SU-DHL-6 (cell line): ENCODE measurements at regions not wholly inside any gene's neighbourhood (a gene's known extent, or its start where the extent isn't known, plus 50 kb on each side); places are given as distances from the start of the nearest gene placed in this dataset.

Source experiments
- H2AFZ ChIP-seq: fragments of 200-600 bp; sonication (generic); 2 replicates; pipeline ENCODE4 v1.6.1; 2014; ENCODE audit warnings: low read depth, mild to moderate bottlenecking, moderate library complexity, mixed read lengths, antibody characterized with exemption, low read length; ENCODE audit not compliant: severe bottlenecking
- H3F3A ChIP-seq: fragments of 200-600 bp; shearing (Covaris generic); 2 replicates; pipeline ENCODE4 v1.6.0; 2016; ENCODE audit warnings: antibody characterized with exemption, mild to moderate bottlenecking; ENCODE audit not compliant: insufficient read depth
- H3K27ac ChIP-seq: fragments of 200-600 bp; sonication (generic); 2 replicates; pipeline ENCODE4 v1.5.1; 2016; ENCODE audit warnings: low read depth, mild to moderate bottlenecking, low read length, moderate library complexity, mixed read lengths
- H3K27me3 ChIP-seq: fragments of 200-600 bp; sonication (generic), shearing (Covaris generic); 2 replicates; pipeline ENCODE4 v1.6.0; 2014; ENCODE audit warnings: mild to moderate bottlenecking, low read length
- H3K36me3 ChIP-seq: fragments of 200-600 bp; sonication (generic); 2 replicates; pipeline ENCODE4 v1.6.1; 2014; ENCODE audit warnings: mild to moderate bottlenecking, low read length, mixed read lengths
- H3K4me2 ChIP-seq: fragments of 300-600, 200-600 bp; shearing (Covaris generic), sonication (generic); 2 replicates; pipeline ENCODE4 v1.6.0; 2014; ENCODE audit warnings: low read length, low read depth, mild to moderate bottlenecking; ENCODE audit not compliant: poor library complexity, severe bottlenecking
- H3K4me3 ChIP-seq: fragments of 200-600 bp; sonication (generic); 2 replicates; pipeline ENCODE4 v1.5.1; 2014; ENCODE audit warnings: antibody characterized with exemption, low read length, mild to moderate bottlenecking, mixed read lengths; ENCODE audit not compliant: insufficient read depth, poor library complexity, severe bottlenecking
- H3K79me2 ChIP-seq: fragments of 200-600 bp; sonication (generic); 2 replicates; pipeline ENCODE4 v1.6.1; 2014; ENCODE audit warnings: mild to moderate bottlenecking, low read length, moderate library complexity; ENCODE audit not compliant: insufficient read depth
- H3K9ac ChIP-seq: fragments of 200-600 bp; sonication (generic); 2 replicates; pipeline ENCODE4 v1.7.0; 2014; ENCODE audit warnings: mild to moderate bottlenecking, low read length
- H3K9me2 ChIP-seq: fragments of 200-600 bp; sonication (generic); replicated peaks from 2 replicates; pipeline ENCODE4 v1.6.1; 2014; ENCODE audit warnings: low read length; ENCODE audit not compliant: insufficient read depth
- H3K9me3 ChIP-seq: fragments of 200-600 bp; sonication (generic); 2 replicates; pipeline ENCODE4 v1.6.1; 2014; ENCODE audit warnings: low read length, mixed read lengths; ENCODE audit not compliant: insufficient read depth
- H4K20me1 ChIP-seq: fragments of 200-600 bp; sonication (generic); 2 replicates; pipeline ENCODE4 v1.6.1; 2014; ENCODE audit warnings: low read depth, mild to moderate bottlenecking, antibody characterized with exemption, low read length, moderate library complexity, mixed read lengths
- CTCF ChIP-seq: fragments of 200-600 bp; sonication (generic); IDR thresholded peaks from one replicate; pipeline ENCODE4 v1.5.1; 2017; ENCODE audit warnings: antibody characterized with exemption, mild to moderate bottlenecking, low read length, moderate library complexity; ENCODE audit not compliant: insufficient read depth, poor library complexity, severe bottlenecking
- EZH2phosphoT487 ChIP-seq: fragments of 200-600 bp; sonication (generic), shearing (Covaris generic); conservative IDR thresholded peaks from 2 replicates; pipeline ENCODE4 v1.6.1; 2018; ENCODE audit warnings: mild to moderate bottlenecking, antibody characterized with exemption, low read length, moderate library complexity, mixed read lengths

- Histone ChIP-seq H3K36me3 (no peaks in the 10 kb centered on the region), H3K79me2 (no peaks in the 10 kb centered on the region), H3K4me2 (no peak overlapping the region), H3K9me2 (no peaks in the 10 kb centered on the region), H3K9ac (no peak overlapping the region), H4K20me1 (no peaks in the 10 kb centered on the region), H3F3A (no peaks in the 10 kb centered on the region), H2AFZ (no peak overlapping the region), H3K9me3 (no peaks in the 10 kb centered on the region), H3K27ac (no peak overlapping the region), H3K4me3 (no peak overlapping the region), H3K27me3 (no peaks in the 10 kb centered on the region)
- TF ChIP-seq EZH2phosphoT487 (no peak), CTCF (no peak)
These were observed 250.7 kb upstream of the NOX3 start for GRCh38 chr6:155706341-155706740.

GRCh38 chr6:155701342-155701741 is 245.7 kb upstream of the NOX3 start:
- Histone ChIP-seq H3K79me2 (no peaks in the 10 kb centered on the region), H2AFZ (no peak overlapping the region), H3K27ac (no peak overlapping the region), H3K4me3 (no peak overlapping the region), H3K27me3 (no peaks in the 10 kb centered on the region), H3K36me3 (no peaks in the 10 kb centered on the region), H3K9ac (no peak overlapping the region), H3K9me2 (no peaks in the 10 kb centered on the region), H3K9me3 (no peaks in the 10 kb centered on the region), H3F3A (no peaks in the 10 kb centered on the region), H4K20me1 (no peaks in the 10 kb centered on the region), H3K4me2 (no peak overlapping the region)
- TF ChIP-seq EZH2phosphoT487 = no peak
- no peak for TF ChIP-seq CTCF

- Histone ChIP-seq H3K36me3 (no peaks in the 10 kb centered on the region), H3K4me3 (no peak overlapping the region), H3K9ac (no peak overlapping the region), H3K79me2 (no peaks in the 10 kb centered on the region), H4K20me1 (no peaks in the 10 kb centered on the region), H3F3A (no peaks in the 10 kb centered on the region), H3K9me2 (no peaks in the 10 kb centered on the region), H3K27me3 (no peaks in the 10 kb centered on the region), H3K9me3 (no peaks in the 10 kb centered on the region), H3K27ac (no peak overlapping the region), H3K4me2 (no peak overlapping the region), H2AFZ (no peak overlapping the region)
- TF ChIP-seq EZH2phosphoT487 (no peak), CTCF (no peak)
These were observed 239.9 kb upstream of the NOX3 start for GRCh38 chr6:155695495-155695894.

GRCh38 chr6:155694419-155694790 is 238.8 kb upstream of the NOX3 start:
- no peaks in the 10 kb centered on the region for H3F3A ChIP-seq
- no peak overlapping the region for H3K9ac ChIP-seq
- H3K36me3 ChIP-seq = no peaks in the 10 kb centered on the region
- H3K79me2 ChIP-seq = no peaks in the 10 kb centered on the region
- H3K27me3 ChIP-seq = no peaks in the 10 kb centered on the region
- H3K4me3 ChIP-seq = no peak overlapping the region
- no peak overlapping the region for H3K4me2 ChIP-seq
- no peak overlapping the region for H3K27ac ChIP-seq
- H2AFZ ChIP-seq = no peak overlapping the region
- H3K9me2 ChIP-seq = no peaks in the 10 kb centered on the region
- no peaks in the 10 kb centered on the region for H3K9me3 ChIP-seq
- TF ChIP-seq EZH2phosphoT487 = no peak
- H4K20me1 ChIP-seq = no peaks in the 10 kb centered on the region
